Activated CD4-positive, alpha-beta T cell treated with anti-CD3 and anti-CD28 coated beads, Interleukin-10, Interleukin-2, amounts not matched to agents 100 ng/mL and 50 ng/mL, durations not matched to agents 16 hours and 8 hours (primary cell): ENCODE measurements at regions not wholly inside any gene's neighbourhood (a gene's known extent, or its start where the extent isn't known, plus 50 kb on each side); places are given as distances from the start of the nearest gene placed in this dataset.

ENCODE experiments used
- DNase-seq: peaks from one replicate; pipeline ENCODE4 v3.0.0-alpha.2; 2020

DNA sequence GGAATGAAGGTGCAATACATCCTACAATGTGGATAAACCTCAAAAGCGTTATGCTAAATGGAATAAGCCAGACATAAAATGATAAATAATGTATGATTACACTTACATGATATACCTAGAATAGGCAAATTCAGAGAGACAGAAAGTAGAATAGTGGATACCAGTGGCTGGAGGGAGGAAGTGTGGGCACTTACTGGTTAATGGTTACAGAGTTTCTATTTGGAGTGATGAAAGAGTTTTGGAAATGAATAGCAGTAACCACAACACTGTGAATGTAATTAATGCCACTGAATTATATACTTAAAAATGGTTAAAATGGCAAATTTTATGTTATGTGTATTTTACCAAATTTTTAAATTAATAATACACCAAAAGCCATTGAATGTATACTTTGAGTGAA lies 71.4 kb upstream of the CST7 start:
- no peak for DNase-seq

DNA sequence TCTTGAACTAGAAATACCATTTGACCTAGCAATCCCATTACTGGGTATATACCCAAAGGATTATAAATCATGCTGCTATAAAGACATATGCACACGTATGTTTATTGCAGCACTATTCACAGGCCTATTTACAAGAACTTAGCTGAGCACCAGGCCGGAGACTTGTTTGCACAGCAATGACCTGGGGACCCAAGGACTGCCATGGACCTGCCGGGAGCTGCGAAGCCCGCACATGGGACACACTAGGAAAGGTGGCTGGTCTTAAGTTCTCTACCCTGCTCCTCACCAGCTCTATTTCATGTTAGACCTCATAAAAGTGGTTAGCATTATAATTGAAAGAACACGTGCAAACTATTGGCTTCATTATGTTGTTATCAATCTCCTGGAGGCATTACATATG lies 70.4 kb upstream of the CST7 start:
- no peak for DNase-seq

DNA sequence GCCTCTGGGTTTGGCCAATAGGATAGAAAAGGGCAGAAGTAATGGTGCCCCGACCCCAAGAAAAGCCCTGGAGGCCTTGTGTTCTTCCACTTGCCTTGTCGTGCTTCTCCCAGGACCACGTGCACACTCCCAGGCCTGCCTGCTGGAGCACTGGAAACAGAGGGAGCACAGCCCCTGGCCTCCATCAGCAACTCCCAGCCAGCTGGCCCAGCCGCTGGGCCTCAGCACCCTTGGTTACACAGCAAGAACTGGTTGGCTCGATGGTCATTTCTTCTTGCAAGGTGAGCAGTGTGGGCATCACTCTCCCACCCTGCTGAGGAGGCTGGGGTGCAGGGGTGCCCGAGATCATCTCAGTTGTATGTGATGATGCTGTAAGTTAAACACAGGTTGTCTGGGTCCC lies 69.2 kb upstream of the CST7 start:
- DNase-seq = no peak

DNA sequence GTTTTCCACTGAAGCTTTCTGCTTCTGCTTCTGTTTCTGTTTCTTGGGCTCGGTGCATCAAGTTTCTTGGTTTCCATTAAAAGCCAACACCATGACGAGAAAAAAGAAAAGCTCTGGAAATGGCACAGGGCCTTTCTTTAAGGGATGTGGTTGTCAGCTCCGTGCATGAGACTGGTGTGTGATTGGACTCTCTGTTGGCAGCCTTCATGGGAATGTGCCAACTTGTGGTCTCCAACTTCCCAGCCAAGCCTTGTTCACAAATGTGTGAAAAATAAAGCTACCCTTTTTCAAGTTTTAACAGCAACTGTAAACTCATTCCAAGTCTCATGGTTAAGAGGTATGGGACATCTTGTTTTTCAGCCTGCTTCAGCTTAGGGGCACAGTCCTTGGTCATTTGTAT lies 68.7 kb upstream of the CST7 start:
- DNase-seq = no peak

DNA sequence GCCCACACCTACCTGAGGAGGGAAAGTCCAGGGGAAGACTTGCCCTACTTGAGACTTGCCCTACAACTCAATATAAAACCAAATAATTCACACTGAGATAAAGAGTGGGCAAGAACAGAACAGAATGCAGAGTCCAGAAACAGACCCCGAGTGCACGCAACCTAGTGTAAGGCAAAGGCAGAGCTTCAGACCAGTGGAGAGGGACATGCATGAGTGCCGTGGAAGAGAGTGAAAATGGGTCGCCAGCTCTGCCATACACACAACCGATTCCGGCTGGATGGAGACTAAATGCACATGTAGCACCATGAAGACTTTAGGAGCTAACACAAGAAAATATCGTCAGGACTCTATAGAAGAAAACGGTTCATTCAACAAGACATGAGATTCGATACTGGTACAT lies 58.8 kb upstream of the CST7 start:
- no peak for DNase-seq

DNA sequence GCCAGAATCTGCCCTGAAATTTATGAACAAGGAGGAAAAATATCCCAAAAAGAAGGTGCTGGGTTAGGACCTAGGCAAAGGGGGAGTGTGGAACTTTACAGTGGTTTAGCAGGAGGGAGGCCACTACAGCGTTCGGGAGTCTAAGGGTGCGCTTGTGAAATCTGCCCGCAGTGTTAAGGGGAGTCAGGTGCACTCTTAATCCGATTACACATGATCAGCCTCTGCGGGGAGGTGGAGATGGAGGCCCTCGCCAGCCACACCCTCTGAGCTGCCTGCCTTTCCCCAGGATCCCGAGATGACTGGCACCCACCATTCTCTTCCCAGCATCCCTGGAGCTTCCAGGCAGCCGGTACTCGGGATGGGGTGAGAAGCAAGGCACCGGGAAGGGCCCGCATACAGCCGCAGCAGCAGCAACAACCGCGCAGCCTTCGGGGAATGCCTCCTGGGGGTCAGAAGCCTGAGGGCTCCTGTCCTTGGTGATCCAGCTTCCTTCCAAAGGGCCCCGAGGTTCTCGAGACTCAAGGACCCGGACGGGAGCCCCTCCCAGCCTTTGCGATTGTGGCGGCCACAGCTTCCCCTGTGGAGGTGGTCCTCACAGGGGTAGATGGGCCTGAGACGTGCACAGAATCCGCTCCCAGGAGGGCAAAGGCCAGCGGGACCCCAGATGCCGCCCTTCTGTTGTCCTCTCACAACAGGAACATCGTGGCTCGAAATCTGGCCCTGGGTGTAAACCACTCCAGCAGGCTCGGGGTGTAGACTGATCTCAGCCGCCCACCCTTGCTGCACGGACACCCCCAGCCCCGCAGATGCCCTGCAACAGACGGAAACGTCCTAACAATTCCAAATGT lies 57.3 kb upstream of the CST7 start:
- DNase-seq = no peak

DNA sequence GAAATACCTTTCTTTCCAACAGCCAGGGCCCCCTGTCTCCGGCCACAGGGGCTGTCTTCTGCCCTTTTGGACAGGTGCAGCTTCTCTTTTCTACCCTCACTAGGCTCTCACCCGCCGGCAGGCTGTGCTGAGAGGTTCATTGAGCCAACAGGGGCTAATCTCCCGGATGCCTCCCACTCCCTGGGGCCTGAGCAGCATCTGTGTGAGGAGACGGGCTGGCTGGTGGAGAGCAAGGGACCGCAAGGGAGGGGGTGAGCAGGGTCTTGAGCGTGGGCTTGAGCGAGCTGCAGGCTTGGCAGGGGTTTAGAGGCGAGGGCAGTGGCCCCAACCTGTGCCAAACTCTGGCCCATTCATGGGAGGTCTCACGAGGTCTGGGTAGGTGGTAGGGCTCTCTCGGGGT lies 56.5 kb upstream of the CST7 start:
- no peak for DNase-seq

DNA sequence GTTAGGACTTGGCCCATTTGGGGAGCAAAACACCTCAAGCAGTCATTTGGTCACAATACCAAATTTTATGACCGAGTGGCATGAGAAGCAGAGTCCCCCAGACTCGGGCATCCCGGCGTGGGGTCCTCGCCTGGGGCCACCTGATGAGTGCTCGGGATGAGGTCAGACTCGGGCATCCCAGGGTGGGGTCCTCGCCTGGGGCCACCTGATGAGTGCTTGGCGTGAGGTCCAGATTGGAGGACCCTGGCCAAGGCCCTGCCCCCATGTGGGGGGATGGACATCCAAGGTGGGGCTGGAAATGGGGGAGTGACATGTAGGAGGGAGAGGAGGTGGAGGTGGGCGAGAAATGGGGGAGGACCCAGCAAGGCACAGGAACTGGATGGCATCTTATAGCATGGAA lies 56.1 kb upstream of the CST7 start:
- DNase-seq = no peak

DNA sequence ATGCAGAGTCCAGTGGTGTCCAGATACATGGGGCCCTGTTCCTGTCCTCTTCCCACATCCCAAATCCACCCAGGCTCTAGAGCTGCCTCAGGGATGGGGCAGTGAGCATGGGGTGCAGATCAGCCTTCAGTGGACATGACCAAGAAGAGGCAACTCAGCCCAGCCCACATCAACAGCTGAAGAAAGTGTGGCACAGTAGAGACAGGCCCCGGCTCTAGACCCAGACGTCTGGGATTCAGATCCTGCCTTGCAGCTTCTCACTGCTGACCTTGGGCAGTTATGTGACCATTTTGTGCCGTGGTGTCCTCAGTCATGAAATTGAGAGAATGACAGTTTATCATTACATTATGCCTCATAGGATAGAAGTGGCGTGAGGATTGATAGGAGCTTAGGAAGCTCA lies 54.6 kb upstream of the CST7 start:
- DNase-seq = no peak

DNA sequence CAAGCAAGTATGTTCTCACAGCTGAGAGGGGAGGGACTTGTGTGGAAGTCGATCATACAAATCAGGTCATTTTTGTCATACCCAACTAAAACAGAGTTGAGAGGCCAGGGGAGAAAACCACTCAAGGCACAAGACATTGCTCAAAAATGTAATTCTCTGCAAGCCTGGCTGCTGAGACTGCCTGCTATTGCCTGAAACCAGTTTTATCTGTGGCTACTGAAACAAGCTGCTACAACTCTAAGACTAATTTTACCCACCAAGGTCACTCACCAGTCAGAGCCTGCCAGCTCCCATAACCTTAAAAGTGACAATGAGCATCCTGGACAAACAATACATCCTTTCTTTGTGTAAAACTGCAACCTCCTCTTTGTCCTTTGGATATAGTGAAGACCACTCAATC lies 54.1 kb upstream of the CST7 start:
- no peak for DNase-seq

DNA sequence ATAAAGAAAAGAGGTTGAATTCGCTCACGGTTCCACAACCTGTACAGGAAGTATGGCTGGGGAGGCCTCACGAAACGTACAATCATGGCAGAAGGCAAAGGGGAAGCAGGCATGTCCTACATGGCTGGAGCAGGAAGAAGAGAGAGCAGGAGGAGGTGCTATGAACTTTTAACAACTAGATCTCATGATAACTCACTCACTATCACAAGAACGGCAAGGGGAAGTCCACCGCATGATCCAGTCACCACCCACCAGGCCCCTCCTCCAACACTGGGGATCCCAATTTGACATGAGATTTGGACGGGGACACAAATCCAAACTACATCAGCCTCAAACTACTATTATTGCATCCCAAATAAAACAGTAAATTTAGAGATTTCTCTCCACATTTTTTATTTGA lies 53.6 kb upstream of the CST7 start:
- DNase-seq = no peak

DNA sequence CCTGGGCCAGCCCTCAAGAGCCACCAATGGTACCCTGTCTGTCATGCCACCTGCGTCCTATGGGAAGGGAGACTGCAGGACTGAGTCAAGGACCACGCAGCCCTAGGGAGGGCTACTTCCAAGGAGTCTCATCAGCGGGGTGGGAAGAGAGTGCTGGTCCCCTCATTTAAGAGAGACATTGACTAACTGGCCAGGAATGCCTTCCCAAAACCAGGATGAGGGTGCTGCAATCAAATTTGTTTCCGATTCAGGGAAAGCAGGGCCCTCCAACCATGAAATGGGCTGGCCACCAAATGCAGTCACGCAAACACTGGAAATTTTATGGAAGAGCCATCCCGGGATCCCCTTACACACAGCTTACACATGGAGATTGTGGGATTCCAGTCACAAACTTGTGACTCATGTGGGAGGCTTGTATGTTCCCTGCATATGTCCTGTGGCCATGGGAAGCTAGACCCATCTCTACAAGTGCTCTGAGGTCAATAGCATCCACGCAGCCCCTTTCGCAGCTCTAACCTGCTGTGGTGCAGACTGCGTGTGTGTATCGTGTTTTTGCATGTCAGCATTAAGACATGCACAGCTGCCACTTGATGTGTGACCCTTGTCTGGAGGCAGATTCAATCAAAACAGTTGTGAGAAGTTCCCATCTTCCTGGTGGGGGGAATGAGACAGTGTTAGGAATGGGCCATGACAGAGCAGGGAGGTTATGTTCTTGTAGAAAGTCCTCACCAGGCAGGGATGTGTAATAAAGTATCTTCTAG lies 53.0 kb upstream of the CST7 start:
- no peak for DNase-seq

DNA sequence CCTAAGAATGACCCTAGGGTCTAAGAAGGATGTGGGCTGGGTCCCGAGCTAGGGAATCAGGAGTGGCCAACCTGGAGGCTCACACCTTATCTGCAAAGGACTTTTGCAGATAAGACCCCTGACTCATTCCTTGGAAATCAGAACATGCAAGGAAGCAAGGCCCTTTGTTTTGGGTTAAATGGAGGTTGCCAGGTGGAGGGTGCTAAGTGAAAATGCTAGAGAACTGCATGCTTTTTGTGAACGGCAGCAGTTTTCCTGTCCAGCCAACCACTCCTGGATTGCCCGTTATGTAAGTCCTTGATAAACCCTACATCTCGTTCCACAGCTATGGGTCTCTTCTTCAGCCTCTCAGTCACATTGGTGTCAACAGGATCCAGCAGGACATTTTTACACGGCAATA lies 52.1 kb upstream of the CST7 start:
- DNase-seq = no peak

DNA sequence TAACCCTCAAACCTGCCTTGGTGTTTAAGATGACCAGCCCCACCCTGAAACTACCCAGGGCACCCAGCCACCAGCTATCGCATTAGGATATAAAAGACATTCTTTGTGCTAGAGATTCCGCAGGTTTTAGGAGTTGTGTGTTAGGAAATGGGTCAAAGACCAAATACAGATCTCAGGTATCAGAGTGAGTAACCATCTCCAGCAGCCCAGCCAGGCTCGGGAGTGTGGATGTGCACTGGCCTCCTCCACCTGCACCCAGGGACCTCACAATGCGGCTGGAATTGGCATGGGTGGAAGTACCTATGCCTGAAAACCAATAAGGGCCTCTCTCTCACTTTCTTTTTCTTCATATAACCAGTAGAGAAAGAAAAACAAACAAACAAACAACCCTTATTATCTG lies 51.1 kb upstream of the CST7 start:
- DNase-seq = no peak

DNA sequence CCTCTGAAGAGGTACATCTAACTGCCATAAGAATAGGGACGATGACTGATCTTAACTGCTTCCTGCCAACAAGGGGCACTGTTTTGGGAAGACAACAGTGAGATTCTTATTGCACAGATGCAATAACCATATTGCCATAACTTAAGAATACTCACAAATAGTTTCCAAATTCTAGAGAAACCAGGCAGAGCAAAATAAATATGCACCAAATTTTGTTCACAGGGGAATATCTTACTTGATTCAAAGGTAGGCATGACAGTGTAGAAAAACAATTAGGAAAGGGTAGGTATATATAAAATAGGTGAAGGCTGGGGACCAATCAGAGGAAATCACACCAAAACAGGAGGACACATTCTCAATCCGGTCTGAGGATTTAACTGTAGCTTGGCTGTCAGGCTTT lies 49.9 kb upstream of the CST7 start:
- no peak for DNase-seq
